ENCODE measurements at regions not wholly inside any gene's neighbourhood (a gene's known extent, or its start where the extent isn't known, plus 50 kb on each side); places are given as distances from the start of the nearest gene placed in this dataset.

DNA sequence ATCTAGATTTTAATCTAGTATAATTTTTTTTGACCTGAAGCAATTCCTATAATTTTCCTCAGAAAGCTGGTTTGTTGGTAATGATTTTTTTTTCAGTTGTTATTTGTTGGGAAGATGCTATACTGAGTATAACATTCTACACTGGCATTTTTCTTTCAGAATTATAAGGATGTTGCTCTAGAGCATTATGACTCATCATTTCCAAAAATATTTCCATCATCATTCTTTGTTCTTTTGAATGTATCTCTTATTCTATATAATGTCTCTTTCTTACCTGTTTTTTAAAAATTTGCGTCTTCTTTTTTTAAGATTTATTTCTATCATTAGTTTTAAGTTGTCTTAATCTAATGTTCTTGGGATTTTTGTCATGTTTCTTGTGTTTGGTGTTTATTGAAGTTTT, 356.5 kb upstream of the KCND2 start:
- TF ChIP-seq TAF1 (IDR thresholded peaks at IDR 0.05; ENCODE audit: low read depth, low read length) (no peak), POLR2A (IDR thresholded peaks at IDR 0.05; ENCODE audit: low read depth, low read length) (no peak), POLR2AphosphoS5 (IDR thresholded peaks at IDR 0.05; ENCODE audit: low read depth, low read length) (no peak), SPI1 (IDR thresholded peaks at IDR 0.05; ENCODE audit: low read depth, low read length) (no peak)
